ENCODE measurements at regions not wholly inside any gene's neighbourhood (a gene's known extent, or its start where the extent isn't known, plus 50 kb on each side); places are given as distances from the start of the nearest gene placed in this dataset.

DNA sequence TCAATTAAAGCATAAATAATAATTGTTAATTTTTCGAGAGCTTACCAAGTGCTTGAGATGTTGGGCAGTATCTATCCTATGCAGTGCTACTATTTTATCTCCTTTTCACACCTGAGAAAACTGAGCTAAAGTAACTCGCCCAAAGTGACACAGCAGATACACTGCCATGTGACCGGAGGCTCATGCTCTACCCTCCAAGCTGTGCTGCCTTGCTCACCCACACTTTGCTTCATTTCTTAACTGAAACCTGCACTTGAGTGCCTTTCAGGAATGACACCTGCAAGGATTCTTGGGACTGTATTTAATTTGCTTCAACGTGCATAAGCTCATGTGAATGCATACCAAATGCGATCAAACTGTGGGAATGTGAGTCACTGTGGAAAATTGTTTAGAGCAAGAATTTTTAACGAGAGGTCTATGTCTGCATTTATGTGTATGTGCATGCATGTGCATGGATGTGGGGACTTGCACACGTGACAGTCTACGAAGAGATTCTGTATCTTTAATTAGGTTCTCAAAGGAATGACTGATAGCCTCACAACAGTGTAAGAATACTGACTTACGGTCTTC, 119.2 kb downstream of the ADCYAP1R1 start:
- TF ChIP-seq CTCF (IDR thresholded peaks at IDR 0.05) = no peak
- Histone ChIP-seq H3K36me3 (no peaks in the 10 kb centered on the region), H3K27me3 (peaks cover 0 to 6% of the 10 kb centered on the region in 2 donors), H3K4me3 (no peak overlapping the region), H3K4me1 (no peaks in the 10 kb centered on the region), H3K9me3 (no peaks in the 10 kb centered on the region), H3K27ac (no peak overlapping the region)
- intact Hi-C loops (cut with DNase I) = no loop called here
- no peak for DNase-seq
- no peak for ATAC-seq
